ENCODE measurements at regions not wholly inside any gene's neighbourhood (a gene's known extent, or its start where the extent isn't known, plus 50 kb on each side); places are given as distances from the start of the nearest gene placed in this dataset.
"Not testable (repeated sequence)": the region's sequence is repeated elsewhere in the genome, so short reads cannot be mapped to it uniquely, and the experiment has no call there.

GRCh38 chr7:131836733-131837132 lies 280.3 kb upstream of the PODXL start:
- TF ChIP-seq CTCF (conservative IDR thresholded peaks at IDR 0.05; ENCODE audit: low read depth, low read length), result peak; percentile 31
- no peak overlapping the region for H3K4me3 ChIP-seq (ENCODE audit: low read length)
- DNase-seq (ENCODE audit: low read depth), result no peak

GRCh38 chr7:131835141-131835540 lies 278.7 kb upstream of the PODXL start:
- no peak for DNase-seq (ENCODE audit: low read depth)
- no peak overlapping the region for H3K4me3 ChIP-seq (ENCODE audit: low read length)
- no peak for TF ChIP-seq CTCF (conservative IDR thresholded peaks at IDR 0.05; ENCODE audit: low read depth, low read length)

GRCh38 chr7:131830681-131831080 lies 274.3 kb upstream of the PODXL start:
- no peak for TF ChIP-seq CTCF (conservative IDR thresholded peaks at IDR 0.05; ENCODE audit: low read depth, low read length)
- no peak for DNase-seq (ENCODE audit: low read depth)
- no peak overlapping the region for H3K4me3 ChIP-seq (ENCODE audit: low read length)

GRCh38 chr7:131829947-131830558 lies 273.6 kb upstream of the PODXL start:
- peak overlapping the region; percentile 17 for H3K4me3 ChIP-seq (ENCODE audit: low read length)
- DNase-seq (ENCODE audit: low read depth), result peak; percentile 33
- TF ChIP-seq CTCF (conservative IDR thresholded peaks at IDR 0.05; ENCODE audit: low read depth, low read length), result peak; percentile 23

- peak; percentile 39 for DNase-seq (ENCODE audit: low read depth)
- no peak overlapping the region for H3K4me3 ChIP-seq (ENCODE audit: low read length)
- TF ChIP-seq CTCF (conservative IDR thresholded peaks at IDR 0.05; ENCODE audit: low read depth, low read length), result no peak
Measured at GRCh38 chr7:131827421-131827820, 271.0 kb upstream of the PODXL start.

GRCh38 chr7:131826960-131827359 lies 270.5 kb upstream of the PODXL start:
- no peak for TF ChIP-seq CTCF (conservative IDR thresholded peaks at IDR 0.05; ENCODE audit: low read depth, low read length)
- peak; percentile 94 for DNase-seq (ENCODE audit: low read depth)
- H3K4me3 ChIP-seq (ENCODE audit: low read length), result no peak overlapping the region

GRCh38 chr7:131823961-131824440 lies 267.6 kb upstream of the PODXL start:
- not testable (repeated sequence) for DNase-seq (ENCODE audit: low read depth)

More at GRCh38 chr7:131823961-131824440, 267.6 kb upstream of the PODXL start:
- not testable (repeated sequence) for H3K4me3 ChIP-seq (ENCODE audit: low read length)

All from retinal pigment epithelial cell (primary cell).